Esophagus squamous epithelium (tissue), 5 donors: ENCODE measurements at regions not wholly inside any gene's neighbourhood (a gene's known extent, or its start where the extent isn't known, plus 50 kb on each side); places are given as distances from the start of the nearest gene placed in this dataset.
"Not testable (repeated sequence)": the region's sequence is repeated elsewhere in the genome, so short reads cannot be mapped to it uniquely, and the experiment has no call there.

Experiments
- DNase-seq: peaks from one replicate; lab custom pipeline; 2025; lab: John Stamatoyannopoulos, UW
- H3K27ac ChIP-seq, 4 donors: fragments of 200-600 bp; sonication (generic); one replicate each; pipeline ENCODE4 v1.5.1; 2016 to 2019; ENCODE audit warnings: mild to moderate bottlenecking in 1 of 4
- H3K27me3 ChIP-seq, 4 donors: fragments of 200-600 bp; sonication (generic); 1 replicate in 3 of 4; 2 replicates in 1 of 4; pipeline versions ENCODE4 v1.5.1 to v1.6.0; 2017 to 2021; ENCODE audit warnings: antibody characterized with exemption in 1 of 4
- H3K36me3 ChIP-seq, 3 donors: fragments of 200-600 bp; sonication (generic); one replicate each; pipeline ENCODE4 v1.5.1; 2016 to 2019
- H3K4me1 ChIP-seq, 3 donors: fragments of 200-600 bp; sonication (generic); one replicate each; pipeline ENCODE4 v1.5.1; 2017 to 2019
- H3K4me3 ChIP-seq, 4 donors: fragments of 200-600 bp; sonication (generic); 1 replicate in 3 of 4; 2 replicates in 1 of 4; pipeline ENCODE4 v1.5.1; 2016 to 2019; ENCODE audit warnings: mild to moderate bottlenecking in 2 of 4, moderate library complexity in 1 of 4
- H3K9me3 ChIP-seq, 3 donors: fragments of 200-600 bp; sonication (generic); one replicate each; pipeline ENCODE4 v1.5.1; 2016 to 2019
- CTCF ChIP-seq, 6 experiments: fragments of 450-650 bp in 4 of 6; fragments of 200-600 bp in 2 of 6; sonication (generic) in 2 of 6; IDR thresholded peaks; one replicate each; pipeline ENCODE4 v1.5.1; 2016 to 2019; ENCODE audit warnings: antibody characterized with exemption in 6 of 6, mild to moderate bottlenecking in 4 of 6, moderate library complexity in 4 of 6
- POLR2A ChIP-seq, 4 donors: fragments of 450-650 bp; IDR thresholded peaks; one replicate each; pipeline ENCODE4 v1.6.1; 2017; ENCODE audit warnings: antibody characterized with exemption in 4 of 4, mild to moderate bottlenecking in 4 of 4, moderate library complexity in 3 of 4
- WGBS, 2 donors: methylation state at CpG; one replicate each; pipeline ENCODE4 v1.1.5; 2018; 5-methylcytosine and 5-hydroxymethylcytosine counted together
- intact Hi-C: fragments of 100-400 bp; cut with DNase I; formaldehyde crosslinking; loops from one replicate; pipeline ENCODE4 v1.15.0; 2022
- donor health status: DM: yes; HTN: yes; CAD: no.

DNA sequence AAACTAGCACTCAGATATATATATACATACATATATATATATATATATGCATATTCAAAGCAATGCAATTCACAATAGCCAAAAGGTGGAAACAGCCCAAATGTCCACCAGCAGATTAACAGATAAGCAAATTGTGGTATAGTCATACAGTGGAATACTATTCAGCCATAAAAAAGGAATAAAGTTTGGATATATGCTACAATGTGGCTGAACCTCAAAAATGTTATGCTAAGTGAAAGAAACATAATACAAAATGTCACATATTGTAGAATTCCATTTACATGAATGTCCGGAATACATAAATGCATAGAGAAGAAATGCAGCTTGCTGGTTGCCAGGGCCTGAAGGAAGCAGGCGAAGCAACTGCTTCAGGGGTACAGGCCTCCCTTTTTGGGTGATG, 143.4 kb downstream of the ATPSCKMT start:
- no peak overlapping the region for H3K27ac ChIP-seq

GRCh38 chr5:10102706-10103497, 146.8 kb downstream of the ATPSCKMT start:
- TF ChIP-seq POLR2A (IDR thresholded peaks at IDR 0.05) (no peak), CTCF (IDR thresholded peaks at IDR 0.05) (no peak)
- Histone ChIP-seq H3K27me3 (no peaks in the 10 kb centered on the region), H3K9me3 (peaks cover 0 to 13% (median 0%) of the 10 kb centered on the region in 3 donors), H3K4me1 (no peaks in the 10 kb centered on the region), H3K4me3 (no peak overlapping the region), H3K27ac (no peak overlapping the region), H3K36me3 (no peaks in the 10 kb centered on the region)
- DNase-seq: no peak
- intact Hi-C loops: no loop called here
- 67 to 69% methylated on average over 9 of the region's 9 CpGs for WGBS, 2 donors

More for the DNA sequence above, 143.4 kb downstream of the ATPSCKMT start:
- H3K4me3 ChIP-seq: no peak overlapping the region
- no peaks in the 10 kb centered on the region for H3K4me1 ChIP-seq
- no peak for DNase-seq
- 85 to 87% methylated on average over 2 of the region's 2 CpGs for WGBS, 2 donors
- TF ChIP-seq CTCF (IDR thresholded peaks at IDR 0.05) (no peak), POLR2A (IDR thresholded peaks at IDR 0.05) (no peak)
- no peaks in the 10 kb centered on the region for H3K27me3 ChIP-seq
- intact Hi-C loops: no loop called here
- H3K36me3 ChIP-seq: no peaks in the 10 kb centered on the region
- H3K9me3 ChIP-seq: no peaks in the 10 kb centered on the region

- H3K36me3 ChIP-seq, DNase-seq, H3K4me1 ChIP-seq, H3K27me3 ChIP-seq, H3K27ac ChIP-seq, intact Hi-C loops, H3K4me3 ChIP-seq: not testable (repeated sequence)
- peaks cover 0 to 13% (median 0%) of the 10 kb centered on the region in 3 donors for H3K9me3 ChIP-seq
- WGBS, 2 donors: 79% methylated on average over 4 to 7 of the region's 7 CpGs
Observed at GRCh38 chr5:10102235-10102634, 147.5 kb downstream of the ATPSCKMT start.

DNA sequence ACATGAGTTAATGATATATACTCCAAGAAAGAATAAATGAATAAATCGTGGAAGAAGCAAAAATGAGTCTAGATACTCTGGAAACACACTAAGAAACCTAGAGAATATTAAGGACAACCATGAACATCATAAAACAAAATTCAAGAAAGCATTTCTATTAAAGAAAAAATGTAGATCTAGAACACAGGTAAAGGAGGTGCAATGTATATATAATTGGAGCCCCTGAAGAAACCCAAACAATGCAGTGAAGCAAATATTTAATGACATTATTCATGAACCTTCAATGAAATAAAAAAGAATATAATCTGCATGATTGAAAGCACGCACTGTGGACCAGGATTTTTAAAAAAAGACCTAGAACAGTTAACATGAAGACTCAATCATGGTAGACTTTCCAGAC, 150.1 kb downstream of the ATPSCKMT start:
- Histone ChIP-seq H3K36me3 (no peaks in the 10 kb centered on the region), H3K27me3 (no peaks in the 10 kb centered on the region), H3K9me3 (peaks cover 0 to 13% (median 0%) of the 10 kb centered on the region in 3 donors), H3K4me1 (no peaks in the 10 kb centered on the region), H3K27ac (no peak overlapping the region), H3K4me3 (no peak overlapping the region)
- no peak for DNase-seq
- WGBS, 2 donors: 71 to 74% methylated on average over 2 of the region's 2 CpGs
- intact Hi-C loops: no loop called here
- TF ChIP-seq CTCF (IDR thresholded peaks at IDR 0.05): no peak
- TF ChIP-seq POLR2A (IDR thresholded peaks at IDR 0.05): no peak

DNA sequence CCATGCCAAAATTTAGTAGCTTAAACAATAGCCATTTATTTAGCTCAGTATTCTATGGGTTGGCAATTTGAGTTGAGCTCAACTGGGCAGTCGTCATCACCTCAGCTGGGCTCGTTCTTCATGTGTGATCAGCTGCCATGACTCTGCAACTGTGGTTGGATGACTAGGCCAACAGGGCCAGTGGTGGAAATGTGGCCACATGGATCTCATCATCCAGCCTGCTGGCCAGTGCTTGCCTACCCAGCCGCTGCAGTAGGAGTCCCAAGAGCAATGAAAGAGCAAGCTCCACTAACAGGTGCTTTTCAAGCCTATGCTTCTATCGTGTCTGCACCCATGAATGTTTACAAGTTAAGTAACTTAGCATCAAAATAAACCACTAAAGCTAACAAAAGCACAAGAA, 158.0 kb downstream of the ATPSCKMT start:
- no peak for DNase-seq
- Histone ChIP-seq H3K4me3 (no peak overlapping the region), H3K36me3 (no peaks in the 10 kb centered on the region), H3K27me3 (no peaks in the 10 kb centered on the region), H3K9me3 (no peaks in the 10 kb centered on the region), H3K4me1 (no peaks in the 10 kb centered on the region), H3K27ac (no peak overlapping the region)
- WGBS, 2 donors: 48 to 52% methylated on average over 3 to 4 of the region's 4 CpGs
- intact Hi-C loops: no loop called here
- TF ChIP-seq POLR2A (IDR thresholded peaks at IDR 0.05) (no peak), CTCF (IDR thresholded peaks at IDR 0.05) (no peak)
